ENCODE measurements at regions not wholly inside any gene's neighbourhood (a gene's known extent, or its start where the extent isn't known, plus 50 kb on each side); places are given as distances from the start of the nearest gene placed in this dataset.

- TF ChIP-seq CTCF (IDR thresholded peaks at IDR 0.05) (no peak), POLR2A (IDR thresholded peaks at IDR 0.05) (no peak)
These were observed 82.2 kb upstream of the SEC11C start for GRCh38 chr18:59057493-59057795.
